Muscle of leg (tissue), 3 donors: ENCODE measurements at regions not wholly inside any gene's neighbourhood (a gene's known extent, or its start where the extent isn't known, plus 50 kb on each side); places are given as distances from the start of the nearest gene placed in this dataset.
"Not testable (repeated sequence)": the region's sequence is repeated elsewhere in the genome, so short reads cannot be mapped to it uniquely, and the experiment has no call there.

Source experiments
- DNase-seq: peaks from one replicate; pipeline ENCODE4 v3.0.0; 2013
- H3K27ac ChIP-seq: one replicate; pipeline ENCODE4 v1.5.1; 2013; ENCODE audit warnings: mild to moderate bottlenecking, low read length, control low read depth
- H3K27me3 ChIP-seq: one replicate; pipeline ENCODE4 v1.6.1; 2013; ENCODE audit warnings: low read length; ENCODE audit not compliant: control insufficient read depth, insufficient read depth
- H3K36me3 ChIP-seq: one replicate; pipeline ENCODE4 v1.6.1; 2013; ENCODE audit warnings: low read length; ENCODE audit not compliant: control insufficient read depth, insufficient read depth
- H3K4me1 ChIP-seq: one replicate; pipeline ENCODE4 v1.6.1; 2013; ENCODE audit warnings: low read length; ENCODE audit not compliant: control insufficient read depth, insufficient read depth
- H3K4me3 ChIP-seq: one replicate; pipeline ENCODE4 v1.5.1; 2013; ENCODE audit warnings: low read length, control low read depth
- H3K9me3 ChIP-seq: replicated peaks from 2 replicates; pipeline ENCODE4 v1.6.1; 2013; ENCODE audit warnings: low read depth, low read length; ENCODE audit not compliant: control insufficient read depth
- WGBS: methylation state at CpG from one replicate; pipeline ENCODE4 v1.1.5; 2013; ENCODE audit warnings: missing lambda C conversion rate; ENCODE audit not compliant: insufficient coverage; 5-methylcytosine and 5-hydroxymethylcytosine counted together

- no CpG with 5 or more reads among the region's 2 CpGs for WGBS
- Histone ChIP-seq H3K27ac (no peak overlapping the region), H3K36me3 (no peaks in the 10 kb centered on the region), H3K4me3 (no peak overlapping the region), H3K9me3 (no peaks in the 10 kb centered on the region), H3K27me3 (no peaks in the 10 kb centered on the region), H3K4me1 (no peaks in the 10 kb centered on the region)
- DNase-seq = no peak
Observed at GRCh38 chr3:82562896-82563295, 801.5 kb upstream of the GBE1 start.

GRCh38 chr3:82561784-82562183 is 800.3 kb upstream of the GBE1 start:
- DNase-seq = no peak
- Histone ChIP-seq H3K4me1 (no peaks in the 10 kb centered on the region), H3K9me3 (no peaks in the 10 kb centered on the region), H3K27me3 (no peaks in the 10 kb centered on the region), H3K27ac (no peak overlapping the region), H3K36me3 (no peaks in the 10 kb centered on the region), H3K4me3 (no peak overlapping the region)
- WGBS = no CpG with 5 or more reads among the region's 2 CpGs

- H3K9me3 ChIP-seq = no peaks in the 10 kb centered on the region
- no peak overlapping the region for H3K4me3 ChIP-seq
- H3K27me3 ChIP-seq = no peaks in the 10 kb centered on the region
- no peak overlapping the region for H3K27ac ChIP-seq
- H3K4me1 ChIP-seq = no peaks in the 10 kb centered on the region
- WGBS = no CpG with 5 or more reads among the region's 1 CpG
- H3K36me3 ChIP-seq = no peaks in the 10 kb centered on the region
- no peak for DNase-seq
Observed at GRCh38 chr3:82558081-82558480, 796.6 kb upstream of the GBE1 start.

- DNase-seq = peak; percentile 70
- H3K9me3 ChIP-seq = no peaks in the 10 kb centered on the region
- no peak overlapping the region for H3K4me3 ChIP-seq
- H3K4me1 ChIP-seq = no peaks in the 10 kb centered on the region
- H3K36me3 ChIP-seq = no peaks in the 10 kb centered on the region
- H3K27me3 ChIP-seq = no peaks in the 10 kb centered on the region
- 25% methylated on average over 5 of the region's 5 CpGs for WGBS
- no peak overlapping the region for H3K27ac ChIP-seq
Observed at GRCh38 chr3:82556113-82556512, 794.7 kb upstream of the GBE1 start.

- H3K27ac ChIP-seq, H3K4me3 ChIP-seq, H3K36me3 ChIP-seq, H3K27me3 ChIP-seq, H3K9me3 ChIP-seq, H3K4me1 ChIP-seq, DNase-seq: not testable (repeated sequence)
- no CpG with 5 or more reads among the region's 2 CpGs for WGBS
Observed at GRCh38 chr3:82542556-82542955, 781.1 kb upstream of the GBE1 start.

GRCh38 chr3:82521657-82522056 is 760.2 kb upstream of the GBE1 start:
- WGBS = no CpG with 5 or more reads among the region's 1 CpG
- no peaks in the 10 kb centered on the region for H3K4me1 ChIP-seq

GRCh38 chr3:82520846-82521245 is 759.4 kb upstream of the GBE1 start:
- Histone ChIP-seq H3K4me1 (no peaks in the 10 kb centered on the region), H3K4me3 (no peak overlapping the region), H3K27ac (no peak overlapping the region), H3K36me3 (no peaks in the 10 kb centered on the region), H3K27me3 (no peaks in the 10 kb centered on the region), H3K9me3 (no peaks in the 10 kb centered on the region)
- no peak for DNase-seq
- no CpG with 5 or more reads among the region's 2 CpGs for WGBS

More at GRCh38 chr3:82521657-82522056, 760.2 kb upstream of the GBE1 start:
- H3K9me3 ChIP-seq = no peaks in the 10 kb centered on the region
- no peak overlapping the region for H3K27ac ChIP-seq
- no peaks in the 10 kb centered on the region for H3K27me3 ChIP-seq
- no peaks in the 10 kb centered on the region for H3K36me3 ChIP-seq
- H3K4me3 ChIP-seq = no peak overlapping the region
- no peak for DNase-seq

- peaks cover 5% of the 10 kb centered on the region for H3K9me3 ChIP-seq
- WGBS = 84% methylated on average over 13 of the region's 16 CpGs
- no peak overlapping the region for H3K27ac ChIP-seq
- peak; percentile 12 for DNase-seq
- no peak overlapping the region for H3K4me3 ChIP-seq
- no peaks in the 10 kb centered on the region for H3K36me3 ChIP-seq
- no peaks in the 10 kb centered on the region for H3K4me1 ChIP-seq
- no peaks in the 10 kb centered on the region for H3K27me3 ChIP-seq
Observed at GRCh38 chr3:82509951-82510603, 748.6 kb upstream of the GBE1 start.

- DNase-seq = no peak
- no peaks in the 10 kb centered on the region for H3K27me3 ChIP-seq
- WGBS = 74% methylated on average over 7 of the region's 9 CpGs
- no peak overlapping the region for H3K27ac ChIP-seq
- H3K36me3 ChIP-seq = no peaks in the 10 kb centered on the region
- peaks cover 5% of the 10 kb centered on the region for H3K9me3 ChIP-seq
- H3K4me1 ChIP-seq = no peaks in the 10 kb centered on the region
- no peak overlapping the region for H3K4me3 ChIP-seq
Observed at GRCh38 chr3:82509106-82509842, 747.8 kb upstream of the GBE1 start.

GRCh38 chr3:82506204-82506603 is 744.8 kb upstream of the GBE1 start:
- Histone ChIP-seq H3K27me3 (no peaks in the 10 kb centered on the region), H3K4me3 (no peak overlapping the region), H3K27ac (no peak overlapping the region), H3K36me3 (no peaks in the 10 kb centered on the region), H3K4me1 (no peaks in the 10 kb centered on the region), H3K9me3 (peaks cover 5% of the 10 kb centered on the region)
- DNase-seq = no peak
- WGBS = 95% methylated on average over 6 of the region's 6 CpGs
